Loucy (cell line): ENCODE measurements at regions not wholly inside any gene's neighbourhood (a gene's known extent, or its start where the extent isn't known, plus 50 kb on each side); places are given as distances from the start of the nearest gene placed in this dataset.

Source experiments
- H2AFZ ChIP-seq: fragments of 200-600 bp; sonication (generic); 2 replicates; pipeline ENCODE4 v1.6.0; 2016; ENCODE audit warnings: antibody characterized with exemption, mild to moderate bottlenecking, low read length, moderate library complexity
- H3F3A ChIP-seq: fragments of 200-600 bp; 2 replicates; pipeline ENCODE4 v1.6.0; 2016; ENCODE audit warnings: antibody characterized with exemption, low read depth, mild to moderate bottlenecking
- H3K27me3 ChIP-seq: fragments of 200-600 bp; sonication (generic); 2 replicates; pipeline ENCODE4 v1.6.1; 2014; ENCODE audit warnings: low read length, mild to moderate bottlenecking; ENCODE audit not compliant: insufficient read depth, poor library complexity, severe bottlenecking
- H3K36me3 ChIP-seq: fragments of 200-600 bp; sonication (generic); 2 replicates; pipeline ENCODE4 v1.6.1; 2016; ENCODE audit warnings: low read length; ENCODE audit not compliant: insufficient read depth
- H3K4me1 ChIP-seq: fragments of 200-600 bp; sonication (generic); 2 replicates; pipeline ENCODE4 v1.5.1; 2014; ENCODE audit warnings: low read length, mild to moderate bottlenecking; ENCODE audit not compliant: insufficient read depth, poor library complexity, severe bottlenecking
- H3K4me2 ChIP-seq: fragments of 200-600 bp; sonication (generic); 2 replicates; pipeline ENCODE4 v1.6.0; 2014; ENCODE audit warnings: antibody characterized with exemption, low read length, low read depth, mild to moderate bottlenecking; ENCODE audit not compliant: poor library complexity, severe bottlenecking
- H3K4me3 ChIP-seq: fragments of 200-600 bp; sonication (generic); 2 replicates; pipeline ENCODE4 v1.5.1; 2014; ENCODE audit warnings: low read length, mild to moderate bottlenecking, mixed read lengths; ENCODE audit not compliant: poor library complexity, severe bottlenecking
- H3K79me2 ChIP-seq: fragments of 200-600 bp; sonication (generic); 2 replicates; pipeline ENCODE4 v1.6.1; 2014; ENCODE audit warnings: low read length; ENCODE audit not compliant: insufficient read depth
- H3K9ac ChIP-seq: fragments of 200-600 bp; sonication (generic); 2 replicates; pipeline ENCODE4 v1.6.0; 2014; ENCODE audit warnings: mild to moderate bottlenecking, low read depth, low read length, moderate library complexity; ENCODE audit not compliant: poor library complexity, severe bottlenecking
- H3K9me2 ChIP-seq: fragments of 200-600 bp; sonication (generic); replicated peaks from 2 replicates; pipeline ENCODE4 v1.6.1; 2016; ENCODE audit warnings: low read depth, low read length, mixed read lengths
- H3K9me3 ChIP-seq: fragments of 200-600 bp; sonication (generic); 2 replicates; pipeline ENCODE4 v1.6.1; 2014; ENCODE audit warnings: mild to moderate bottlenecking, antibody characterized with exemption, low read length, low read depth; ENCODE audit not compliant: insufficient read depth
- H4K20me1 ChIP-seq: fragments of 200-600 bp; sonication (generic); 2 replicates; pipeline ENCODE4 v1.6.0; 2014; ENCODE audit warnings: antibody characterized with exemption, low read length, mild to moderate bottlenecking; ENCODE audit not compliant: insufficient read depth, poor library complexity, severe bottlenecking
- CTCF ChIP-seq: fragments of 200-600 bp; sonication (generic); conservative IDR thresholded peaks from 2 replicates; pipeline ENCODE4 v1.5.1; 2014; ENCODE audit warnings: mild to moderate bottlenecking, antibody characterized with exemption, low read length
- EZH2phosphoT487 ChIP-seq: fragments of 200-600 bp; IDR thresholded peaks from 2 replicates; pipeline ENCODE4 v1.6.1; 2018; ENCODE audit warnings: antibody characterized with exemption, mild to moderate bottlenecking, moderate library complexity, borderline replicate concordance

- H3K27me3 ChIP-seq: no peaks in the 10 kb centered on the region
- H3K9me2 ChIP-seq: no peaks in the 10 kb centered on the region
- no peaks in the 10 kb centered on the region for H4K20me1 ChIP-seq
- H2AFZ ChIP-seq: no peak overlapping the region
- no peaks in the 10 kb centered on the region for H3K79me2 ChIP-seq
- TF ChIP-seq CTCF (no peak), EZH2phosphoT487 (no peak)
- H3K9ac ChIP-seq: no peak overlapping the region
- no peaks in the 10 kb centered on the region for H3K9me3 ChIP-seq
- peaks cover 17% of the 10 kb centered on the region for H3K4me1 ChIP-seq
- no peaks in the 10 kb centered on the region for H3K36me3 ChIP-seq
- no peak overlapping the region for H3K4me3 ChIP-seq
- no peak overlapping the region for H3K4me2 ChIP-seq
- H3F3A ChIP-seq: no peaks in the 10 kb centered on the region
Measured at GRCh38 chr17:6943406-6943805, 52.4 kb upstream of the ALOX12 start.
